ENCODE measurements at regions not wholly inside any gene's neighbourhood (a gene's known extent, or its start where the extent isn't known, plus 50 kb on each side); places are given as distances from the start of the nearest gene placed in this dataset.

GRCh38 chr1:106459418-106459817 lies 597.1 kb upstream of the PRMT6 start:
- H3K4me1 ChIP-seq (ENCODE audit: insufficient read depth, low read length, poor library complexity, severe bottlenecking), result no peaks in the 10 kb centered on the region
- H3K36me3 ChIP-seq (ENCODE audit: insufficient read depth, low read length, poor library complexity, severe bottlenecking), result no peaks in the 10 kb centered on the region
- no peak for DNase-seq (ENCODE audit: low spot score)
- intact Hi-C loops (cut with micrococcal nuclease; ENCODE audit: unreplicated experiment), result no loop called here
- ChIA-PET CTCF (no interaction called here), POLR2A (ENCODE audit: low non-redundant PET) (no interaction called here)
- TF ChIP-seq CTCF (conservative IDR thresholded peaks at IDR 0.05; ENCODE audit: low read depth, low read length), result no peak
- no peak for TF ChIP-seq EZH2 (IDR thresholded peaks at IDR 0.05; ENCODE audit: borderline replicate concordance, low read depth, low read length, poor library complexity, severe bottlenecking)
- BruUV-seq (replicated peaks), result no TSS peak
- no peak overlapping the region for H3K27ac ChIP-seq (ENCODE audit: low read depth, low read length, poor library complexity, severe bottlenecking)
- no peak overlapping the region for H3K4me3 ChIP-seq (ENCODE audit: low read depth, low read length, poor library complexity, severe bottlenecking)
- no peaks in the 10 kb centered on the region for H3K27me3 ChIP-seq (replicated peaks; ENCODE audit: insufficient read depth, low read depth, low read length, poor library complexity)
- H3K9me3 ChIP-seq (ENCODE audit: low read depth, low read length, poor library complexity, severe bottlenecking), result no peaks in the 10 kb centered on the region

- CTCF ChIA-PET, result no interaction called here
- peaks cover 18% of the 10 kb centered on the region for H3K9me3 ChIP-seq (ENCODE audit: low read depth, low read length, poor library complexity, severe bottlenecking)
- no peak overlapping the region for H3K27ac ChIP-seq (ENCODE audit: low read depth, low read length, poor library complexity, severe bottlenecking)
- no peak for TF ChIP-seq EZH2 (IDR thresholded peaks at IDR 0.05; ENCODE audit: borderline replicate concordance, low read depth, low read length, poor library complexity, severe bottlenecking)
- TF ChIP-seq CTCF (conservative IDR thresholded peaks at IDR 0.05; ENCODE audit: low read depth, low read length), result no peak
- POLR2A ChIA-PET (ENCODE audit: low non-redundant PET), result no interaction called here
- H3K4me3 ChIP-seq (ENCODE audit: low read depth, low read length, poor library complexity, severe bottlenecking), result no peak overlapping the region
- DNase-seq (ENCODE audit: low spot score), result peak; percentile 90
- no peaks in the 10 kb centered on the region for H3K27me3 ChIP-seq (replicated peaks; ENCODE audit: insufficient read depth, low read depth, low read length, poor library complexity)
- no TSS peak for BruUV-seq (replicated peaks)
- peaks cover 19% of the 10 kb centered on the region for H3K4me1 ChIP-seq (ENCODE audit: insufficient read depth, low read length, poor library complexity, severe bottlenecking)
- H3K36me3 ChIP-seq (ENCODE audit: insufficient read depth, low read length, poor library complexity, severe bottlenecking), result no peaks in the 10 kb centered on the region
- intact Hi-C loops (cut with micrococcal nuclease; ENCODE audit: unreplicated experiment), result no loop called here
Observed at GRCh38 chr1:106465666-106466065, 590.8 kb upstream of the PRMT6 start.

DNA sequence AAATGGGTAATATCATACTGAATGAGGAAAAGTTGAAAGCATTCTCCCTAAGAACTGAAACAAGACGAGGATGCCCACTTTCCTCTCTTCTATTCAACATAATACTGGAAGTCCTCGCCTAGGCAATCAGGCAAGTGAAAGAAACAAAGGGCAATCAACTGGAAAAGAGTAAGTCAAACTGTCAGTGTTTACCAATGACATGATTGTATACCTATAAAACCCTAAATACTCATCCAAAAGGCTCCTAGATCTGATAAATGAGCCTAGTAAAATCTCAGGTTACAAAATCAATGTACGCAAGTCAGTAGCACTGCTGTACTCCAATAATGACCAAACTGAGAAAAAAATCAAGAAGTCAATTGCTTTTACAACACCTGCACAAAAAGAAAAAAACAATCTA lies 575.8 kb upstream of the PRMT6 start:
- no peaks in the 10 kb centered on the region for H3K36me3 ChIP-seq (ENCODE audit: insufficient read depth, low read length, poor library complexity, severe bottlenecking)
- POLR2A ChIA-PET (ENCODE audit: low non-redundant PET), result no interaction called here
- no peak for DNase-seq (ENCODE audit: low spot score)
- H3K9me3 ChIP-seq (ENCODE audit: low read depth, low read length, poor library complexity, severe bottlenecking), result peaks cover 20% of the 10 kb centered on the region
- TF ChIP-seq EZH2 (IDR thresholded peaks at IDR 0.05; ENCODE audit: borderline replicate concordance, low read depth, low read length, poor library complexity, severe bottlenecking) (no peak), CTCF (conservative IDR thresholded peaks at IDR 0.05; ENCODE audit: low read depth, low read length) (no peak)
- H3K27me3 ChIP-seq (replicated peaks; ENCODE audit: insufficient read depth, low read depth, low read length, poor library complexity), result no peaks in the 10 kb centered on the region
- intact Hi-C loops (cut with micrococcal nuclease; ENCODE audit: unreplicated experiment), result no loop called here
- no peak overlapping the region for H3K4me3 ChIP-seq (ENCODE audit: low read depth, low read length, poor library complexity, severe bottlenecking)
- BruUV-seq (replicated peaks), result no TSS peak
- CTCF ChIA-PET, result no interaction called here
- H3K4me1 ChIP-seq (ENCODE audit: insufficient read depth, low read length, poor library complexity, severe bottlenecking), result no peaks in the 10 kb centered on the region
- no peak overlapping the region for H3K27ac ChIP-seq (ENCODE audit: low read depth, low read length, poor library complexity, severe bottlenecking)

Measured in A673 (cell line).